IMR-90 (cell line): ENCODE measurements at regions not wholly inside any gene's neighbourhood (a gene's known extent, or its start where the extent isn't known, plus 50 kb on each side); places are given as distances from the start of the nearest gene placed in this dataset.

Source experiments
- ATAC-seq: fragments of 200-7000 bp; cut with Tn5 transposase; 2 replicates; pipeline ENCODE4 v1.9.1; 2020; ENCODE audit warnings: low read depth, mild to moderate bottlenecking, moderate library complexity
- BruUV-seq: library from RNA; stranded (reverse); fragments of 400-500 nt; replicated peaks from 2 replicates; lab custom pipeline; 2021; lab: Mats Ljungman, UMichigan
- CTCF ChIA-PET: fragments of 300-600 bp; formaldehyde crosslinking; extraction: SDS; loops from one replicate; lab custom pipeline; 2021; ENCODE audit warnings: antibody characterized with exemption; lab: Yijun Ruan, JAX
- POLR2A ChIA-PET: fragments of 300-600 bp; sonication (Branson Sonifier 250); formaldehyde crosslinking; loops from one replicate; lab custom pipeline; 2022; ENCODE audit warnings: antibody characterized with exemption; ENCODE audit not compliant: unreplicated experiment; lab: Charles Lee
- DNase-seq: peaks from one replicate; pipeline ENCODE4 v3.0.0; 2013
- H2AFZ ChIP-seq: replicated peaks from 2 replicates; pipeline ENCODE3; 2013; ENCODE audit warnings: low read length, mild to moderate bottlenecking; ENCODE audit not compliant: poor library complexity
- H2AK5ac ChIP-seq: 2 replicates; pipeline ENCODE4 v1.6.1; 2013; ENCODE audit warnings: low read depth, low read length, inconsistent platforms
- H2AK9ac ChIP-seq: replicated peaks from 2 replicates; pipeline ENCODE3; 2013; ENCODE audit warnings: mild to moderate bottlenecking, low read depth, low read length, moderate library complexity; ENCODE audit not compliant: poor library complexity
- H2BK120ac ChIP-seq: 2 replicates; pipeline ENCODE4 v1.6.1; 2013; ENCODE audit warnings: low read depth, low read length, inconsistent platforms
- H2BK15ac ChIP-seq: 3 replicates; pipeline ENCODE4 v1.6.1; 2013; ENCODE audit warnings: low read depth, low read length, inconsistent platforms
- H2BK20ac ChIP-seq: 2 replicates; pipeline ENCODE4 v1.6.1; 2013; ENCODE audit warnings: low read depth, mild to moderate bottlenecking, inconsistent platforms, low read length, moderate library complexity
- H2BK5ac ChIP-seq: 2 replicates; pipeline ENCODE4 v1.6.1; 2013; ENCODE audit warnings: mild to moderate bottlenecking, low read depth, low read length, inconsistent platforms; ENCODE audit not compliant: poor library complexity, severe bottlenecking
- H3K14ac ChIP-seq: replicated peaks from 2 replicates; pipeline ENCODE4 v1.6.1; 2013; ENCODE audit warnings: low read depth, low read length, inconsistent platforms
- H3K18ac ChIP-seq: 2 replicates; pipeline ENCODE4 v1.6.1; 2013; ENCODE audit warnings: low read depth, low read length, control low read depth
- H3K23ac ChIP-seq: 2 replicates; pipeline ENCODE4 v1.6.1; 2013; ENCODE audit warnings: low read depth, low read length, inconsistent platforms
- H3K27ac ChIP-seq: 2 replicates; pipeline ENCODE4 v1.5.1; 2013; ENCODE audit warnings: mild to moderate bottlenecking, control low read depth, low read length; ENCODE audit not compliant: insufficient read depth
- H3K27me3 ChIP-seq: 2 replicates; pipeline ENCODE4 v1.6.1; 2013; ENCODE audit warnings: low read length; ENCODE audit not compliant: control insufficient read depth, insufficient read depth
- H3K36me3 ChIP-seq: 2 replicates; pipeline ENCODE4 v1.6.1; 2013; ENCODE audit warnings: low read length, mixed read lengths; ENCODE audit not compliant: control insufficient read depth, insufficient read depth
- H3K4ac ChIP-seq: 2 replicates; pipeline ENCODE4 v1.6.1; 2013; ENCODE audit warnings: low read depth, low read length, inconsistent platforms
- H3K4me1 ChIP-seq: 2 replicates; pipeline ENCODE4 v1.6.1; 2013; ENCODE audit warnings: low read length, mixed read lengths; ENCODE audit not compliant: control insufficient read depth, insufficient read depth
- H3K4me2 ChIP-seq: 2 replicates; pipeline ENCODE4 v1.6.1; 2013; ENCODE audit warnings: low read depth, mild to moderate bottlenecking, control low read depth, low read length, moderate library complexity
- H3K4me3 ChIP-seq: 2 replicates; pipeline ENCODE4 v1.5.1; 2013; ENCODE audit warnings: low read depth, mild to moderate bottlenecking, control low read depth, low read length, moderate library complexity; ENCODE audit not compliant: insufficient read depth
- H3K56ac ChIP-seq: 2 replicates; pipeline ENCODE4 v1.6.1; 2013; ENCODE audit warnings: low read length, inconsistent platforms; ENCODE audit not compliant: insufficient read depth; ENCODE audit errors: extremely low read depth
- H3K79me1 ChIP-seq, 2 experiments: 2 replicates each; pipeline ENCODE4 v1.6.1; 2013; ENCODE audit warnings: low read length in 2 of 2, inconsistent platforms in 1 of 2, low read depth in 1 of 2
- H3K9ac ChIP-seq: 2 replicates; pipeline ENCODE4 v1.6.1; 2013; ENCODE audit warnings: low read depth, low read length, control low read depth
- H3K9me1 ChIP-seq: 2 replicates; pipeline ENCODE4 v1.6.1; 2013; ENCODE audit warnings: low read length, inconsistent platforms; ENCODE audit not compliant: insufficient read depth
- H3K9me3 ChIP-seq: 2 replicates; pipeline ENCODE4 v1.6.1; 2013; ENCODE audit warnings: low read length; ENCODE audit not compliant: control insufficient read depth, insufficient read depth
- H4K20me1 ChIP-seq: 2 replicates; pipeline ENCODE4 v1.6.1; 2013; ENCODE audit warnings: low read length, inconsistent platforms; ENCODE audit not compliant: insufficient read depth
- H4K5ac ChIP-seq: 2 replicates; pipeline ENCODE4 v1.6.1; 2013; ENCODE audit warnings: mild to moderate bottlenecking, low read depth, low read length, control low read depth
- H4K8ac ChIP-seq, 2 experiments: 2 replicates each; pipeline ENCODE4 v1.6.1; 2013; ENCODE audit warnings: low read depth in 2 of 2, low read length in 2 of 2, control low read depth in 1 of 2, inconsistent platforms in 1 of 2
- H4K91ac ChIP-seq: 2 replicates; pipeline ENCODE4 v1.6.1; 2013; ENCODE audit warnings: low read depth, low read length, inconsistent platforms; ENCODE audit not compliant: insufficient read depth
- BHLHE40 ChIP-seq: fragments of 150-350 bp; IDR thresholded peaks from 2 replicates; pipeline ENCODE4 v1.6.1; 2016; ENCODE audit warnings: mild to moderate bottlenecking, low read depth, low read length
- CHD1 ChIP-seq: IDR thresholded peaks from 2 replicates; pipeline ENCODE4 v1.6.1; 2012; ENCODE audit warnings: low read depth, low read length, improper control_type of control experiment
- MXI1 ChIP-seq: IDR thresholded peaks from 2 replicates; pipeline ENCODE4 v1.6.1; 2012; ENCODE audit warnings: low read depth, mild to moderate bottlenecking, low read length, moderate library complexity, borderline replicate concordance
- NFE2L2 ChIP-seq: fragments of 150-350 bp; IDR thresholded peaks from 2 replicates; pipeline ENCODE4 v1.6.1; 2016; ENCODE audit warnings: low read depth, mild to moderate bottlenecking, low read length
- RCOR1 ChIP-seq: IDR thresholded peaks from 2 replicates; pipeline ENCODE4 v1.6.1; 2012; ENCODE audit warnings: mild to moderate bottlenecking, low read length, improper control_type of control experiment; ENCODE audit not compliant: insufficient replicate concordance
- USF2 ChIP-seq: fragments of 150-350 bp; IDR thresholded peaks from 2 replicates; pipeline ENCODE4 v1.6.1; 2017; ENCODE audit warnings: mild to moderate bottlenecking, antibody characterized with exemption, low read length, low read depth
- WGBS, 2 experiments: methylation state at CpG; one replicate each; pipeline versions ENCODE4 v1.1.5 to v1.1.7; 2013; ENCODE audit warnings: missing lambda C conversion rate in 2 of 2; ENCODE audit not compliant: insufficient read length in 1 of 2; ENCODE audit errors: extremely low coverage in 2 of 2; 5-methylcytosine and 5-hydroxymethylcytosine counted together
- dilution Hi-C: fragments of 300-500 bp; cut with HindIII; formaldehyde crosslinking; loops from one replicate; pipeline ENCODE4 v1.14.3; 2018; ENCODE audit warnings: low sequenced_read_pairs; ENCODE audit not compliant: unreplicated experiment
- in situ Hi-C: fragments of 300-500 bp; cut with MboI; formaldehyde crosslinking; loops from 3 replicates; pipeline ENCODE4 v1.14.3; 2019; ENCODE audit warnings: low sequenced_read_pairs, inconsistent platforms, mixed read lengths
- intact Hi-C: fragments of 100-400 bp; cut with micrococcal nuclease; formaldehyde crosslinking; loops from 2 replicates; pipeline ENCODE4 v1.10.0; 2022
- TF ChIP-seq, protein P1 (sequence below): conservative IDR thresholded peaks from 2 replicates; pipeline ENCODE4 v1.5.1; 2012; ENCODE audit warnings: mild to moderate bottlenecking, low read depth, low read length, improper control_type of control experiment
- TF ChIP-seq, protein P2 (sequence below): fragments of 150-350 bp; IDR thresholded peaks from 2 replicates; pipeline ENCODE4 v1.6.1; 2016; ENCODE audit warnings: low read depth, mild to moderate bottlenecking, low read length, moderate library complexity, borderline replicate concordance

GRCh38 chr1:14442669-14443068 is 155.8 kb upstream of the KAZN start:
- ATAC-seq (no peak), DNase-seq (no peak)
- Histone ChIP-seq H3K4ac (no peak overlapping the region), H3K4me2 (no peak overlapping the region), H4K91ac (no peak overlapping the region; the same call in 1 of the 2 replicates), H3K23ac (no peak overlapping the region), H4K20me1 (no peaks in the 10 kb centered on the region), H3K27ac (no peak overlapping the region), H3K56ac (no peak overlapping the region), H3K9me1 (no peaks in the 10 kb centered on the region), H3K9ac (no peak overlapping the region), H2AK9ac (no peak overlapping the region), H2BK15ac (no peak overlapping the region), H3K18ac (peak overlapping the region; percentile 62; the same call in 1 of the 2 replicates), H3K9me3 (no peaks in the 10 kb centered on the region), H3K4me1 (peaks cover 7% of the 10 kb centered on the region), H4K5ac (no peak overlapping the region), H4K8ac (0 out of 4 replicates have a peak overlapping the region, but pooled peaks of 1 of the 2 experiments have one; percentile 42), H3K4me3 (no peak overlapping the region), H3K79me1 (no peaks in the 10 kb centered on the region), H3K36me3 (no peaks in the 10 kb centered on the region), H2AK5ac (peak overlapping the region; percentile 19; the same call in 1 of the 2 replicates), H3K27me3 (no peaks in the 10 kb centered on the region), H2BK20ac (peak overlapping the region; percentile 23; the same call in 1 of the 2 replicates), H3K14ac (no peak overlapping the region), H2BK5ac (no peak overlapping the region), H2AFZ (no peak overlapping the region), H2BK120ac (0 out of 2 replicates have a peak overlapping the region, but pooled peaks have one; percentile 82)
- ChIA-PET POLR2A (no interaction called here), CTCF (no interaction called here)
- in situ Hi-C loops, result no loop called here
- intact Hi-C loops, result loop anchor here (5.0 kb wide), 1 partner anchor 45 kb away; no protein-coding TSS in a partner anchor
- no peak for TF ChIP-seq USF2
- TF ChIP-seq RCOR1, result no peak
- no peak for TF ChIP-seq CHD1
- no peak for TF ChIP-seq MXI1
- TF ChIP-seq, protein P1, sequence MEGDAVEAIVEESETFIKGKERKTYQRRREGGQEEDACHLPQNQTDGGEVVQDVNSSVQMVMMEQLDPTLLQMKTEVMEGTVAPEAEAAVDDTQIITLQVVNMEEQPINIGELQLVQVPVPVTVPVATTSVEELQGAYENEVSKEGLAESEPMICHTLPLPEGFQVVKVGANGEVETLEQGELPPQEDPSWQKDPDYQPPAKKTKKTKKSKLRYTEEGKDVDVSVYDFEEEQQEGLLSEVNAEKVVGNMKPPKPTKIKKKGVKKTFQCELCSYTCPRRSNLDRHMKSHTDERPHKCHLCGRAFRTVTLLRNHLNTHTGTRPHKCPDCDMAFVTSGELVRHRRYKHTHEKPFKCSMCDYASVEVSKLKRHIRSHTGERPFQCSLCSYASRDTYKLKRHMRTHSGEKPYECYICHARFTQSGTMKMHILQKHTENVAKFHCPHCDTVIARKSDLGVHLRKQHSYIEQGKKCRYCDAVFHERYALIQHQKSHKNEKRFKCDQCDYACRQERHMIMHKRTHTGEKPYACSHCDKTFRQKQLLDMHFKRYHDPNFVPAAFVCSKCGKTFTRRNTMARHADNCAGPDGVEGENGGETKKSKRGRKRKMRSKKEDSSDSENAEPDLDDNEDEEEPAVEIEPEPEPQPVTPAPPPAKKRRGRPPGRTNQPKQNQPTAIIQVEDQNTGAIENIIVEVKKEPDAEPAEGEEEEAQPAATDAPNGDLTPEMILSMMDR, result no peak
- TF ChIP-seq BHLHE40, result no peak
- TF ChIP-seq, protein P2, sequence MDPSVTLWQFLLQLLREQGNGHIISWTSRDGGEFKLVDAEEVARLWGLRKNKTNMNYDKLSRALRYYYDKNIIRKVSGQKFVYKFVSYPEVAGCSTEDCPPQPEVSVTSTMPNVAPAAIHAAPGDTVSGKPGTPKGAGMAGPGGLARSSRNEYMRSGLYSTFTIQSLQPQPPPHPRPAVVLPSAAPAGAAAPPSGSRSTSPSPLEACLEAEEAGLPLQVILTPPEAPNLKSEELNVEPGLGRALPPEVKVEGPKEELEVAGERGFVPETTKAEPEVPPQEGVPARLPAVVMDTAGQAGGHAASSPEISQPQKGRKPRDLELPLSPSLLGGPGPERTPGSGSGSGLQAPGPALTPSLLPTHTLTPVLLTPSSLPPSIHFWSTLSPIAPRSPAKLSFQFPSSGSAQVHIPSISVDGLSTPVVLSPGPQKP, result no peak
- no peak for TF ChIP-seq NFE2L2
- dilution Hi-C loops, result no loop called here
- 78% methylated on average over 4 of the region's 4 CpGs; no CpG with 5 or more reads in 1 of the 2 experiments for WGBS, 2 experiments
- no TSS peak for BruUV-seq
